Activated gamma-delta T cell treated with Interleukin-2 at 50 U/mL for 16 hours (primary cell): ENCODE measurements at regions not wholly inside any gene's neighbourhood (a gene's known extent, or its start where the extent isn't known, plus 50 kb on each side); places are given as distances from the start of the nearest gene placed in this dataset.

Source experiments
- DNase-seq: peaks from one replicate; pipeline ENCODE4 v3.0.0-alpha.2; 2020

- DNase-seq, result no peak
Observed at GRCh38 chr17:77867308-77867781, 91.2 kb upstream of the TNRC6C start.

- no peak for DNase-seq
Observed at GRCh38 chr17:77867976-77868713, 90.4 kb upstream of the TNRC6C start.

- no peak for DNase-seq
Observed at GRCh38 chr17:77869041-77869599, 89.4 kb upstream of the TNRC6C start.

- no peak for DNase-seq
Observed at GRCh38 chr17:77869665-77870132, 88.8 kb upstream of the TNRC6C start.

GRCh38 chr17:77872199-77872598 lies 86.3 kb upstream of the TNRC6C start:
- DNase-seq, result peak; percentile 44

- DNase-seq, result no peak
Observed at GRCh38 chr17:77872714-77873499, 85.6 kb upstream of the TNRC6C start.

GRCh38 chr17:77873500-77874302 lies 84.8 kb upstream of the TNRC6C start:
- DNase-seq, result peak; percentile 47

GRCh38 chr17:77874303-77875050 lies 84.0 kb upstream of the TNRC6C start:
- no peak for DNase-seq

- DNase-seq, result no peak
Observed at GRCh38 chr17:77875051-77875780, 83.3 kb upstream of the TNRC6C start.

- DNase-seq, result no peak
Observed at GRCh38 chr17:77875881-77876509, 82.5 kb upstream of the TNRC6C start.

GRCh38 chr17:77877036-77877435 lies 81.5 kb upstream of the TNRC6C start:
- DNase-seq, result no peak

- DNase-seq, result no peak
Observed at GRCh38 chr17:77877646-77878355, 80.7 kb upstream of the TNRC6C start.

- no peak for DNase-seq
Observed at GRCh38 chr17:77879226-77879895, 79.1 kb upstream of the TNRC6C start.

- DNase-seq, result no peak
Observed at GRCh38 chr17:77879896-77880280, 78.6 kb upstream of the TNRC6C start.

GRCh38 chr17:77880711-77881450 lies 77.6 kb upstream of the TNRC6C start:
- no peak for DNase-seq

- DNase-seq, result peak; percentile 85
Observed at GRCh38 chr17:77881545-77881944, 77.0 kb upstream of the TNRC6C start.

GRCh38 chr17:77882040-77882439 lies 76.5 kb upstream of the TNRC6C start:
- DNase-seq, result no peak

- peak; percentile 79 for DNase-seq
Observed at GRCh38 chr17:77882481-77883212, 75.9 kb upstream of the TNRC6C start.
